ENCODE measurements at regions not wholly inside any gene's neighbourhood (a gene's known extent, or its start where the extent isn't known, plus 50 kb on each side); places are given as distances from the start of the nearest gene placed in this dataset.

DNA sequence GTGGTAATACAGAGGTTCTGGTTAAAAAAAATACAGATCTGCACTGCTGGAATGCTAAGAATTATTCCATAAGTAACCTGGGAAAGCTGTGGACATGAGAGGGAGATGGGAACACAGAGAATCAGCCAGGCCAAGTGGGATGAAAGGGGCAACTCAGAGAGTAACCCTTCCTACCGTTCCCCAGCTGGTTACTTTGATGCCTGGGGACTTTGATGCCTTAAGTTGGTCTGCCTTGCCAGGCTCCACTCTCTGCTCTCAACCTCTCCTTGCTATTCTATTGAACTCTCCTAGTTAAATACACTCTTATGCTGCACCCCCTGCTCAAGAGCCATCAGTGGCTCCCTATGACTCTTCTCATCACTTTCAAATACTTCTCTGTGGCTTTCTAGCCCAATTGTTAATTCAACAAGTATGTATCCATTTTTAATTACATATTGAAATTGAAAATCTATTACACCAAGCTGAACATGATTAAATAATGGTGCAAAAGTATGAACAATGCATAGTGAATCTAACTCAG, 315.5 kb downstream of the TLE3 start:
- CTCF ChIA-PET: no interaction called here
- Mint-ChIP-seq H3K4me1 (ENCODE audit: low read depth, unreplicated experiment) (no peaks in the 10 kb centered on the region), H3K27ac (ENCODE audit: unreplicated experiment) (no peak overlapping the region), H3K4me3 (ENCODE audit: low read depth, unreplicated experiment) (no peak overlapping the region), H3K27me3 (ENCODE audit: unreplicated experiment) (peaks cover 78% of the 10 kb centered on the region), H3K9me3 (ENCODE audit: low read depth, unreplicated experiment) (no peaks in the 10 kb centered on the region), H3K36me3 (ENCODE audit: insufficient read depth, unreplicated experiment) (no peaks in the 10 kb centered on the region)
- intact Hi-C loops (cut with micrococcal nuclease; ENCODE audit: unreplicated experiment): no loop called here
- no TSS peak for BruUV-seq (replicated peaks)
- DNase-seq: no peak
- TF ChIP-seq, protein P1, sequence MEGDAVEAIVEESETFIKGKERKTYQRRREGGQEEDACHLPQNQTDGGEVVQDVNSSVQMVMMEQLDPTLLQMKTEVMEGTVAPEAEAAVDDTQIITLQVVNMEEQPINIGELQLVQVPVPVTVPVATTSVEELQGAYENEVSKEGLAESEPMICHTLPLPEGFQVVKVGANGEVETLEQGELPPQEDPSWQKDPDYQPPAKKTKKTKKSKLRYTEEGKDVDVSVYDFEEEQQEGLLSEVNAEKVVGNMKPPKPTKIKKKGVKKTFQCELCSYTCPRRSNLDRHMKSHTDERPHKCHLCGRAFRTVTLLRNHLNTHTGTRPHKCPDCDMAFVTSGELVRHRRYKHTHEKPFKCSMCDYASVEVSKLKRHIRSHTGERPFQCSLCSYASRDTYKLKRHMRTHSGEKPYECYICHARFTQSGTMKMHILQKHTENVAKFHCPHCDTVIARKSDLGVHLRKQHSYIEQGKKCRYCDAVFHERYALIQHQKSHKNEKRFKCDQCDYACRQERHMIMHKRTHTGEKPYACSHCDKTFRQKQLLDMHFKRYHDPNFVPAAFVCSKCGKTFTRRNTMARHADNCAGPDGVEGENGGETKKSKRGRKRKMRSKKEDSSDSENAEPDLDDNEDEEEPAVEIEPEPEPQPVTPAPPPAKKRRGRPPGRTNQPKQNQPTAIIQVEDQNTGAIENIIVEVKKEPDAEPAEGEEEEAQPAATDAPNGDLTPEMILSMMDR (IDR thresholded peaks at IDR 0.05; ENCODE audit: unreplicated experiment): no peak

DNA sequence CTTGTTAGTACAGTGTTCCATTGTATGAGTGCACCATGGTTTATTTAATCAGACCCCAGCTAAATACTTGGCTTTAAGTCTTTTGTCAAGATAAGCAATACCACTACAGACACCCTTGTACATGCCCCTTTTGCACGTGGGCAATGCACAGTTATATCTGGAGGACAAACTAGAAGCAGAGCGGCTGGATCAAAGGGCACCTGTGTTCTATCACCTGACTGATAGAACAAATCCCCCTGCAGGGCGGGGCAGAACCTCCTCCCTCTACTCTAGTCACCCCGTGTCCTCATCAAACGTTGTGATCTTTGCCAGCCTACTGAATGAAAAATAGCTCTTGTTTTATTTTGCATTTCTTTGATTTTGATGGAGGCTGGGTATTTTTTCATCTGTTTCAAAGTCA, 314.9 kb downstream of the TLE3 start:
- peaks cover 75% of the 10 kb centered on the region for H3K27me3 Mint-ChIP-seq (ENCODE audit: unreplicated experiment)
- H3K9me3 Mint-ChIP-seq (ENCODE audit: low read depth, unreplicated experiment): no peaks in the 10 kb centered on the region
- TF ChIP-seq, protein P1 (IDR thresholded peaks at IDR 0.05; ENCODE audit: unreplicated experiment): no peak
- H3K27ac Mint-ChIP-seq (ENCODE audit: unreplicated experiment): no peak overlapping the region
- CTCF ChIA-PET: no interaction called here
- intact Hi-C loops (cut with micrococcal nuclease; ENCODE audit: unreplicated experiment): no loop called here
- no peaks in the 10 kb centered on the region for H3K36me3 Mint-ChIP-seq (ENCODE audit: insufficient read depth, unreplicated experiment)
- DNase-seq: no peak
- BruUV-seq (replicated peaks): no TSS peak
- no peak overlapping the region for H3K4me3 Mint-ChIP-seq (ENCODE audit: low read depth, unreplicated experiment)
- no peaks in the 10 kb centered on the region for H3K4me1 Mint-ChIP-seq (ENCODE audit: low read depth, unreplicated experiment)

DNA sequence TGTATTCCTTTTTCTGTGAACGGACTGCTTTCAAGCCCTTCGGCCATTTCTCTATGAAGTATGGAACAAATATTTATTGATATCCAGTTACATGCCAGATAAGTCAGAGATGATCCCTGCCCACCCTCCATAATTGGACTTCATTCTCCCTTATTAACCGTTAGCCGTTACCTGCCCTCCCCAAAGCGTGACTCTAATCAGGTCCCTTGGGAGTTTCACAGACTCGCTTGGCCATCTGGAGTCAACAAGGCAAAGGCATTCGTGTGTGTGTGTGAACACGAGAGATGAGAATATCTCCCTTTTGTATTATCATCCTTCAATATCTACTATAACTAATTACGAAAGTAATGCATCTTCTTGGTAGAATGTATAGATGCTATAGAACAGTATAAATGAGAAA, 314.5 kb downstream of the TLE3 start:
- no peaks in the 10 kb centered on the region for H3K4me1 Mint-ChIP-seq (ENCODE audit: low read depth, unreplicated experiment)
- TF ChIP-seq, protein P1 (IDR thresholded peaks at IDR 0.05; ENCODE audit: unreplicated experiment): no peak
- H3K4me3 Mint-ChIP-seq (ENCODE audit: low read depth, unreplicated experiment): no peak overlapping the region
- no TSS peak for BruUV-seq (replicated peaks)
- intact Hi-C loops (cut with micrococcal nuclease; ENCODE audit: unreplicated experiment): no loop called here
- no peaks in the 10 kb centered on the region for H3K36me3 Mint-ChIP-seq (ENCODE audit: insufficient read depth, unreplicated experiment)
- no peak for DNase-seq
- H3K27me3 Mint-ChIP-seq (ENCODE audit: unreplicated experiment): peaks cover 71% of the 10 kb centered on the region
- no peak overlapping the region for H3K27ac Mint-ChIP-seq (ENCODE audit: unreplicated experiment)
- CTCF ChIA-PET: no interaction called here
- H3K9me3 Mint-ChIP-seq (ENCODE audit: low read depth, unreplicated experiment): no peaks in the 10 kb centered on the region

DNA sequence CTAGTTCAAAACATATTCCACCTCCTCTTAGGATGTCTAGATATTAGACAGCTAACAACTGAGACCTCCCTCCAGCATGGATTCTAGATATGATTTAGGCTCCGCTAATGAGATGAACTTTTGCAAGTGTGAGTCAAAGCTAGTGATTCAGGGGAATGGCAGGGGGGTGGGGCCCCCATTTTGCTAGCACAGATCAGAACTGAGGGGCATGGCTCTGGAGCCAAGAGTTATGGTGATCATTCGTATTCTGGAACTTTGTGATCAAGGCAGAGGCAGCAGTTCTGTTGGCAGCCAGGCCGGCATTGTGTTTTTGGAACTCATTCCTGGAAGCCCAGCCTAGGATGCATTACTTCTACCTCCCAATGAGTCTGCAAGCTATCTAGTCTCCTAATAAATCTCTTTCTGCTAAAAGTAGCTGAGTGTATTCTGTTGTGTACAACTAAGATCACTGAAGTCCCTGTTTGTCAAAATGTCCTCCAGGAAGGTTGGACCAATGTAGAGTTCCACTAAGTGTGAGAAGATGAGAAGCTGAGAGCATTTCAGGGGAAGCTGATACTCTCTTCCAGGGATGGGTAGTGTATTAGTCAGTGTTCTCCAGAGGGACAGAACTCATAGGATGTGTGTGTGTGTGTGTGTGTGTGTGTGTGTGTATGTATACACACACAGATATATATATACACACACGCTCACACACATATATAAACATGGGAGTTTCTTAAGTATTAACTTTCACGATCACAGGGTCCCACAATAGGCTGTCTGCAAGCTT, 312.7 kb downstream of the TLE3 start:
- no peaks in the 10 kb centered on the region for H3K9me3 Mint-ChIP-seq (ENCODE audit: low read depth, unreplicated experiment)
- no TSS peak for BruUV-seq (replicated peaks)

More for the DNA sequence above, 312.7 kb downstream of the TLE3 start:
- Mint-ChIP-seq H3K4me1 (ENCODE audit: low read depth, unreplicated experiment) (no peaks in the 10 kb centered on the region), H3K27ac (ENCODE audit: unreplicated experiment) (no peak overlapping the region), H3K36me3 (ENCODE audit: insufficient read depth, unreplicated experiment) (no peaks in the 10 kb centered on the region), H3K27me3 (ENCODE audit: unreplicated experiment) (peaks cover 69% of the 10 kb centered on the region), H3K4me3 (ENCODE audit: low read depth, unreplicated experiment) (no peak overlapping the region)
- TF ChIP-seq, protein P1 (IDR thresholded peaks at IDR 0.05; ENCODE audit: unreplicated experiment): no peak
- DNase-seq: no peak
- CTCF ChIA-PET: no interaction called here
- intact Hi-C loops (cut with micrococcal nuclease; ENCODE audit: unreplicated experiment): no loop called here

Measured in Calu3 (cell line).